Osteocyte (in vitro differentiated cells): ENCODE measurements at regions not wholly inside any gene's neighbourhood (a gene's known extent, or its start where the extent isn't known, plus 50 kb on each side); places are given as distances from the start of the nearest gene placed in this dataset.

ENCODE experiments used
- DNase-seq: peaks from one replicate; pipeline ENCODE4 v3.0.0; 2021; ENCODE audit warnings: mixed read lengths; ENCODE audit not compliant: unreplicated experiment; ENCODE audit errors: extremely low spot score
- H3K27ac Mint-ChIP-seq: one replicate; pipeline ENCODE4 v1.8.0; 2021; ENCODE audit warnings: mild to moderate bottlenecking, mixed read lengths; ENCODE audit not compliant: unreplicated experiment
- H3K27me3 Mint-ChIP-seq: one replicate; pipeline ENCODE4 v1.8.0; 2021; ENCODE audit warnings: mixed read lengths; ENCODE audit not compliant: unreplicated experiment
- H3K36me3 Mint-ChIP-seq: one replicate; pipeline ENCODE4 v1.8.0; 2021; ENCODE audit warnings: mixed read lengths; ENCODE audit not compliant: unreplicated experiment
- H3K4me1 Mint-ChIP-seq: one replicate; pipeline ENCODE4 v1.8.0; 2021; ENCODE audit warnings: mixed read lengths; ENCODE audit not compliant: unreplicated experiment
- H3K4me3 Mint-ChIP-seq: one replicate; pipeline ENCODE4 v1.8.0; 2021; ENCODE audit warnings: mild to moderate bottlenecking, moderate library complexity, mixed read lengths; ENCODE audit not compliant: unreplicated experiment
- H3K9me3 Mint-ChIP-seq: one replicate; pipeline ENCODE4 v1.8.0; 2021; ENCODE audit warnings: mixed read lengths; ENCODE audit not compliant: unreplicated experiment
- CTCF ChIP-seq: fragments of 200-600 bp; sonication (generic); IDR thresholded peaks from 2 replicates; pipeline ENCODE4 v1.5.0; 2021; ENCODE audit warnings: antibody characterized with exemption, mild to moderate bottlenecking, moderate library complexity

GRCh38 chr5:174552428-174552827 is 172.0 kb upstream of the MSX2 start:
- Mint-ChIP-seq H3K4me1 (peaks cover 23% of the 10 kb centered on the region), H3K27me3 (no peaks in the 10 kb centered on the region), H3K9me3 (no peaks in the 10 kb centered on the region), H3K36me3 (no peaks in the 10 kb centered on the region), H3K4me3 (no peak overlapping the region), H3K27ac (no peak overlapping the region)
- no peak for DNase-seq
- no peak for TF ChIP-seq CTCF

DNA sequence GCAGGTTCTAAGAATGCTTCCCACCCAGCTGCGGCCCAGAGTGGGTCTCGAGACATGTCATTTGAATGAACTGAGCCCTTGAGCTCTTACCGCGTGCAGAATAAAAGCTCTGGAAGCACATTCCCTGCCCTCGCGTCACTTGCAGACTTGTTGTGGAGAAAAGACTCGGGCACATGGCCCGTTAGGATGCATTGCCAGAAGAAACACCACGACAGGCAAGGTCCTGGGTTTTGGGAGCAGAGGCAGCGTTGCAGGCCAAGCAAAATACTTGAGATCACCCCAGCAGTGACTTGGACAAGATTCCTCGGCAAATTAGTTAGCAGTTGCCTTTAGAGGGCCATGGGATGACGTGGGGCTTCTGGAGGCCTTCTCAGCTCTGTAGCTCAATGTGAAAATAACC is 170.8 kb upstream of the MSX2 start:
- Mint-ChIP-seq H3K4me1 (peaks cover 30% of the 10 kb centered on the region), H3K27me3 (no peaks in the 10 kb centered on the region), H3K36me3 (no peaks in the 10 kb centered on the region), H3K4me3 (no peak overlapping the region), H3K27ac (no peak overlapping the region), H3K9me3 (no peaks in the 10 kb centered on the region)
- TF ChIP-seq CTCF: no peak
- no peak for DNase-seq

DNA sequence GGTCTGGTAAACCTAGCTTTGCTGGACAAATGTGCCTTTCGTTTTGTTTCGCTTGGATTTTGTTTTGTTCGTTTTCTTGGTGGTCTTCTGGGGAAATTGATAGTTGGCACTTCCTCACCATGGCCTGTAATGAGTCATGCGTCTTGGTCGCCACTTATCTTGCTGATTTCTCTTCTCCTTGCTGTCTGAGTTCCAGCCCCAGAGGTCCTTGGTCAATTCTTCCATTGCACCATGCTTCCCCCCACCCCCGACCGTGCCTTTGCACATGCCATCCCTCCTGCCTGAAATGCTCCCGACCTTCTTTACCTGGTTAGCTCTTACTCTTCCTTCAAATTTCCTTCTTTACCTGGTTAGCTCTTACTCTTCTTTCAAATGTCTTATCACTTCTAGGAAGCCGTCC is 168.7 kb upstream of the MSX2 start:
- H3K27me3 Mint-ChIP-seq: no peaks in the 10 kb centered on the region
- no peaks in the 10 kb centered on the region for H3K9me3 Mint-ChIP-seq
- no peak overlapping the region for H3K27ac Mint-ChIP-seq
- peaks cover 35% of the 10 kb centered on the region for H3K4me1 Mint-ChIP-seq
- H3K36me3 Mint-ChIP-seq: no peaks in the 10 kb centered on the region
- DNase-seq: no peak
- no peak for TF ChIP-seq CTCF
- no peak overlapping the region for H3K4me3 Mint-ChIP-seq

DNA sequence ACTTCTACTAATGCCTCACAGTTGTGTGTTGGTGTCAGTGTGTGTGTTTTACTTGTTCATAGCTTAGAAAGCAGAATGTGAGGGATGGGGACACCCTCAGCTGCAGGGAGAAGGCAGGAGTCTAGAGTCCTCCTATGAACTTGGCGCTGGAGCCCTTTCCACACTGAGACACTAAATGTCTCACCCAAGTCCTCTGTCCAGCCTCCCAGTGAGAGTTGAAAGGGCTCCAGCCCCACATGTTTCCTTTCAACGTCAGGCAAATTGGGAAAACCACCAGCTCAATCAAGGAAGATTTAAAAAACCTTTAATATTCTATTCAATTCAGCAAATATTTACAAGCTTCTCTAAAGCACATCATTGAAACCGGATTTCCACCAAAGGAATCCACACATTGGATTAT is 167.6 kb upstream of the MSX2 start:
- DNase-seq: no peak
- Mint-ChIP-seq H3K36me3 (peaks cover 4% of the 10 kb centered on the region), H3K4me1 (peaks cover 35% of the 10 kb centered on the region), H3K27ac (no peak overlapping the region), H3K9me3 (peaks cover 8% of the 10 kb centered on the region), H3K27me3 (no peaks in the 10 kb centered on the region), H3K4me3 (no peak overlapping the region)
- TF ChIP-seq CTCF: no peak

DNA sequence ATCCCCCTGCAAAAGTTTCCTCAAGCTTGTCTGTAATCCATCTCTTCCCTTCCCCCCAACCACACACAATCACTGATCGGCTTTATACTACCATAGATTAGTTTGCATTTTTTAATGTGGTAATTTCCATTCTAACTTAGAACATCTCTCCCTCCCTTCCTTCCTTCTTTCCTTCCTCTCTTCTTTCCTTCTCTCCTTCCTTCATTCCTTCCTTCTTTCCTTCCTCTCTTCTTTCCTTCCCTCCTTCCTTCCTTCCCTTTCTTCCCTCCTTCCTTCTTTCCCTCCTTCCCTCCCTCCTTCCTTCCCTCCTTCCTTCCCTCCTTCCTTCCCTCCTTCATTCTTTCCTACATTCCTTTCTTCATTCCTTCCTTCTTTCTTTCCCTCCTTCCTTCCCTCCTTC is 166.2 kb upstream of the MSX2 start:
- Mint-ChIP-seq H3K4me1 (peaks cover 42% of the 10 kb centered on the region), H3K9me3 (peaks cover 8% of the 10 kb centered on the region), H3K27me3 (no peaks in the 10 kb centered on the region), H3K27ac (no peak overlapping the region), H3K4me3 (no peak overlapping the region), H3K36me3 (peaks cover 4% of the 10 kb centered on the region)
- DNase-seq: no peak
- no peak for TF ChIP-seq CTCF
